ENCODE measurements at regions not wholly inside any gene's neighbourhood (a gene's known extent, or its start where the extent isn't known, plus 50 kb on each side); places are given as distances from the start of the nearest gene placed in this dataset.

DNA sequence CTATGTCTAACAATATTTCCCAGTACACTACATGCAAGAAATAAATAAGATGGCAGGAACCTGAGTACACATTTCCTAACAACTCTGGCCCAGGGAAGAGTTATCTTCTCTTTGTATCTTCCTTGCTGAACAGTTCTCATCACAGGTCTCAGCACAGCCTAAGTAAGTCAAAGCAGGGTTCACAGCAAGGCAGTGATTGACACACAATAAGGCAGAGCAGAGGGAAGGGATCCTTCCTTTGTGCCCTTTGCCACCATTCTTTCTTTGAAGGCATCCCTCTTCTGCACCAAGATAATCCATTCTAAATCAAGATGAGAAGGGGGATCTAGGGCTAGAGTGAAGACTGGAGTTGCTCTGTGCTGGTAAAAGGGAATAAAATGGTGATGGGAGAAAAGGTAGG is 73.4 kb upstream of the TRPC4 start:
- Histone ChIP-seq H3K9me3 (ENCODE audit: control insufficient read depth, insufficient read depth, low read depth, low read length) (no peaks in the 10 kb centered on the region), H3K4me3 (ENCODE audit: low read depth, low read length) (no peak overlapping the region), H3K9ac (ENCODE audit: low read length) (no peak overlapping the region), H3K36me3 (ENCODE audit: control insufficient read depth, insufficient read depth, low read length) (no peaks in the 10 kb centered on the region), H3K4me1 (ENCODE audit: control insufficient read depth, insufficient read depth, low read length) (no peaks in the 10 kb centered on the region), H3K27ac (ENCODE audit: low read depth, low read length) (no peak overlapping the region), H3K27me3 (ENCODE audit: control insufficient read depth, insufficient read depth, low read length) (no peaks in the 10 kb centered on the region)

- Histone ChIP-seq H3K9me3 (ENCODE audit: control insufficient read depth, insufficient read depth, low read depth, low read length) (no peaks in the 10 kb centered on the region), H3K27ac (ENCODE audit: low read depth, low read length) (no peak overlapping the region), H3K27me3 (ENCODE audit: control insufficient read depth, insufficient read depth, low read length) (no peaks in the 10 kb centered on the region), H3K36me3 (ENCODE audit: control insufficient read depth, insufficient read depth, low read length) (no peaks in the 10 kb centered on the region), H3K4me1 (ENCODE audit: control insufficient read depth, insufficient read depth, low read length) (peaks cover 6% of the 10 kb centered on the region), H3K9ac (ENCODE audit: low read length) (no peak overlapping the region), H3K4me3 (ENCODE audit: low read depth, low read length) (no peak overlapping the region)
Observed at GRCh38 chr13:37934339-37935191, 65.0 kb upstream of the TRPC4 start.

- Histone ChIP-seq H3K9ac (ENCODE audit: low read length) (no peak overlapping the region), H3K27ac (ENCODE audit: low read depth, low read length) (no peak overlapping the region), H3K4me3 (ENCODE audit: low read depth, low read length) (no peak overlapping the region)
Observed at GRCh38 chr13:37929308-37929707, 59.7 kb upstream of the TRPC4 start.

DNA sequence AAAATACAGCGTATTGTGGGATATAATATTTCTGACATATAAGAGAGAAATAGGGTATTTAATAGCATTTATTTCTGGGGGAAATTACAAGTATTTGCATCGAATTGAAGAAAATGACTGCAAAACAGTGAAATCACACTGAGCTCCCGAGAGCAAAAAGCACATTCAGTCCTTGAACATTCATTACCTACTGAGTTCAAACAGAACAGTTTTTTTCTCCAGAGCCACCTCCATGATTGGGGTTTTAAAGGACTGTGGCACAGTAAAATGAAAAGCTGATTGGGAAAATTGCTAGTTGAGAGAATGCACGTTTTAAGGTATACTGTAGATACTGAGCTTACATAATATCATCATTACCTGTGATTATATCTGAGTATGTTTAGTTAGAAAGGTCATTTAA is 58.0 kb upstream of the TRPC4 start:
- H3K4me1 ChIP-seq (ENCODE audit: control insufficient read depth, insufficient read depth, low read length): no peaks in the 10 kb centered on the region
- no peaks in the 10 kb centered on the region for H3K9me3 ChIP-seq (ENCODE audit: control insufficient read depth, insufficient read depth, low read depth, low read length)
- no peaks in the 10 kb centered on the region for H3K27me3 ChIP-seq (ENCODE audit: control insufficient read depth, insufficient read depth, low read length)
- H3K27ac ChIP-seq (ENCODE audit: low read depth, low read length): no peak overlapping the region
- no peak overlapping the region for H3K9ac ChIP-seq (ENCODE audit: low read length)
- H3K4me3 ChIP-seq (ENCODE audit: low read depth, low read length): no peak overlapping the region
- H3K36me3 ChIP-seq (ENCODE audit: control insufficient read depth, insufficient read depth, low read length): no peaks in the 10 kb centered on the region

More at GRCh38 chr13:37929308-37929707, 59.7 kb upstream of the TRPC4 start:
- Histone ChIP-seq H3K4me1 (ENCODE audit: control insufficient read depth, insufficient read depth, low read length) (peaks cover 2% of the 10 kb centered on the region; the same call in 1 of the 2 replicates), H3K9me3 (ENCODE audit: control insufficient read depth, insufficient read depth, low read depth, low read length) (no peaks in the 10 kb centered on the region), H3K36me3 (ENCODE audit: control insufficient read depth, insufficient read depth, low read length) (no peaks in the 10 kb centered on the region), H3K27me3 (ENCODE audit: control insufficient read depth, insufficient read depth, low read length) (no peaks in the 10 kb centered on the region)

DNA sequence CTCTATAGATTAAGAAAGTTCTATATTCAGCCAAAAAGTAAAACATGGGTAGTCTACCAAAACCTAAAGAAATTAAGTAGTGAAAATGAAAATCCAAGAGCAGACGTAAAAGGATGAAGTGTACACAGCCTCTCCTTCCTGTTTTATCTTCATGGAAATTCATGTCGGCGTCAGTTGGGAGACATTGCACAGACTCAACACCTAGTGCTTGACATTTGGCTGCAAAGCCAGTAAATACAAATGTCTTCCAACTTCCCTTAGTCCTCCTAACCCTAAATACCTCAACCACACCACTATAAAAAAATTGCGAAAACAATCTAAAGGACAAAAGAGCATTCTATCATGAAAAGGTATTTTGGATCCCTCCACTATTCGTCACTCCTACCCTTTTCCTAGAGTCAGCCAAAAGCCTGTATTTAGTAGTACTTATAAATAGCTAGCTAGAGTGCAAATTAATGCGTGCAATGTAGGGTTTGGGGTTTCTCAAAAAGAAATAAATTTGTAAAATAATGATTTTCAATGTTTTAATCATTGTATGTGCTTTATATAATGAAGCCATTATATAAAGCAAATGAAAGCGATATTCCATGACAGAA is 56.4 kb upstream of the TRPC4 start:
- H3K36me3 ChIP-seq (ENCODE audit: control insufficient read depth, insufficient read depth, low read length): no peaks in the 10 kb centered on the region
- no peaks in the 10 kb centered on the region for H3K27me3 ChIP-seq (ENCODE audit: control insufficient read depth, insufficient read depth, low read length)
- H3K9me3 ChIP-seq (ENCODE audit: control insufficient read depth, insufficient read depth, low read depth, low read length): no peaks in the 10 kb centered on the region
- no peaks in the 10 kb centered on the region for H3K4me1 ChIP-seq (ENCODE audit: control insufficient read depth, insufficient read depth, low read length)
- no peak overlapping the region for H3K4me3 ChIP-seq (ENCODE audit: low read depth, low read length)
- H3K27ac ChIP-seq (ENCODE audit: low read depth, low read length): no peak overlapping the region
- H3K9ac ChIP-seq (ENCODE audit: low read length): no peak overlapping the region

DNA sequence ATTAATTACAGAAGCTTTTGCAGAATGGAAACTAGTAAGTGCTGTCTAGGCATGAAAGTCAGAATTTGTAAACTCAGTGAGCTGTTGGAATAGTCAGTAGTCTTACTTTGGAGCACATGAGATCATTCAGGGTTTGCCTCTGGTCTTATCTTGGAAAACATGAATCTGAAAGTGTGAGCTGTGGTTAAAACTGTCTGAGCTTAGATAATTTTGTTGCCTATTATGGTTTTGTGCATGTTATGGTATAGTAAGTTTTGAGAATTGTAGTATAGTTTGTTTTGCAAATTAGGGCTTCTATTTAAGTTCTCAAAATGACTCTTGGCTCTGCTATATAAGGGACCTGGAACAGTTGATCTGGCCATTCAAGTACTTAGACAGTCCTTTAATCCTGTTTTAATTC is 53.7 kb upstream of the TRPC4 start:
- Histone ChIP-seq H3K9me3 (ENCODE audit: control insufficient read depth, insufficient read depth, low read depth, low read length) (no peaks in the 10 kb centered on the region), H3K36me3 (ENCODE audit: control insufficient read depth, insufficient read depth, low read length) (no peaks in the 10 kb centered on the region), H3K9ac (ENCODE audit: low read length) (no peak overlapping the region), H3K4me1 (ENCODE audit: control insufficient read depth, insufficient read depth, low read length) (peaks cover 15% of the 10 kb centered on the region), H3K27me3 (ENCODE audit: control insufficient read depth, insufficient read depth, low read length) (no peaks in the 10 kb centered on the region), H3K27ac (ENCODE audit: low read depth, low read length) (no peak overlapping the region), H3K4me3 (ENCODE audit: low read depth, low read length) (no peak overlapping the region)

DNA sequence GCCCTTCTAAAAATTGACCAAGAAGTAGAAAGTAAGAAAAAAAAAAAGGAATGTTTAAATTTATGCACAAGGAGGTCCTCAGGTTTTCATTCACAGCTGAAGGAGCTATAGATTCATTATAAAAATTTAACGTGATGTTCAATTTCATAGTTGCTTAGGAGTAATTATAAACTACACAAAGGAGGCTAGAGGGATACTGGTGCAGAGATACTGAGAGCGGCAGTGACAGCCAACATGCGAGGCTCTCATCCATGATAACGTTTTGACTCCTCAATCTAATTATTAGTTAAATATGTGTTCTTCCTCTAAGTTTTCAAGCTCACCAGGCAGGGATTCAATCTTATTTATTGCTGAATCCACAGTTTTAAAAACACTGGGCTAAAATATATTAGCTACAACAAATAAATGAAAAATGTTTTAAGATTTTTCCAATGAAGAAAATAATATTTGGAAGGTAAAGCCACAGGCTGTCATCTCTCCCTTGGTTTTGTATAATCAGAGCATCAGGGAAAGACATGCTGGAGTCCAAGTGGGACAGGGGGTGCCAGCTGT is 49.8 kb upstream of the TRPC4 start:
- H3K4me1 ChIP-seq (ENCODE audit: control insufficient read depth, insufficient read depth, low read length): peaks cover 29% of the 10 kb centered on the region
- H3K27ac ChIP-seq (ENCODE audit: low read depth, low read length): no peak overlapping the region
- H3K4me3 ChIP-seq (ENCODE audit: low read depth, low read length): no peak overlapping the region
- H3K36me3 ChIP-seq (ENCODE audit: control insufficient read depth, insufficient read depth, low read length): no peaks in the 10 kb centered on the region
- H3K9ac ChIP-seq (ENCODE audit: low read length): no peak overlapping the region
- 0 out of 2 replicates have a peak, but pooled peaks cover 3% of the 10 kb centered on the region for H3K9me3 ChIP-seq (ENCODE audit: control insufficient read depth, insufficient read depth, low read depth, low read length)
- no peaks in the 10 kb centered on the region for H3K27me3 ChIP-seq (ENCODE audit: control insufficient read depth, insufficient read depth, low read length)

All from HUES6 (cell line).